HL-60 (cell line): ENCODE measurements at regions not wholly inside any gene's neighbourhood (a gene's known extent, or its start where the extent isn't known, plus 50 kb on each side); places are given as distances from the start of the nearest gene placed in this dataset.
"Not testable (repeated sequence)": the region's sequence is repeated elsewhere in the genome, so short reads cannot be mapped to it uniquely, and the experiment has no call there.

Experiments used
- DNase-seq, 2 experiments: peaks; one replicate each; pipeline ENCODE4 v3.0.0-alpha.2; 2010 to 2020; ENCODE audit warnings: low read depth in 1 of 2, low spot score in 1 of 2
- H3K27ac ChIP-seq: fragments of 250-450 bp; sonication (Bioruptor Pico); replicated peaks from 2 replicates; pipeline ENCODE4 v1.5.1; 2020; ENCODE audit warnings: mild to moderate bottlenecking, moderate library complexity
- H3K27me3 ChIP-seq: fragments of 250-450 bp; sonication (Bioruptor Pico); 2 replicates; pipeline ENCODE4 v1.5.1; 2021; ENCODE audit warnings: mild to moderate bottlenecking, moderate library complexity; ENCODE audit not compliant: insufficient read depth, poor library complexity, severe bottlenecking
- H3K4me3 ChIP-seq: replicated peaks from 2 replicates; pipeline ENCODE4 v1.5.1; 2011; ENCODE audit warnings: mild to moderate bottlenecking, control low read depth, low read length; ENCODE audit not compliant: insufficient read depth
- GABPA ChIP-seq: IDR thresholded peaks from 2 replicates; pipeline ENCODE4 v1.6.1; 2012; ENCODE audit warnings: low read depth
- POLR2AphosphoS5 ChIP-seq: IDR thresholded peaks from 2 replicates; pipeline ENCODE4 v1.6.1; 2012; ENCODE audit warnings: low read depth
- SPI1 ChIP-seq: IDR thresholded peaks from 2 replicates; pipeline ENCODE4 v1.6.1; 2012; ENCODE audit warnings: low read depth, mild to moderate bottlenecking, borderline replicate concordance
- TF ChIP-seq, protein P1 (sequence below): IDR thresholded peaks from 2 replicates; pipeline ENCODE4 v1.6.1; 2012; ENCODE audit warnings: low read depth; ENCODE audit not compliant: insufficient replicate concordance
- TF ChIP-seq, protein P2 (sequence below): IDR thresholded peaks from one replicate; pipeline ENCODE4 v1.5.1; 2011; ENCODE audit warnings: low read length, control low read depth, inconsistent platforms; ENCODE audit not compliant: insufficient read depth

DNA sequence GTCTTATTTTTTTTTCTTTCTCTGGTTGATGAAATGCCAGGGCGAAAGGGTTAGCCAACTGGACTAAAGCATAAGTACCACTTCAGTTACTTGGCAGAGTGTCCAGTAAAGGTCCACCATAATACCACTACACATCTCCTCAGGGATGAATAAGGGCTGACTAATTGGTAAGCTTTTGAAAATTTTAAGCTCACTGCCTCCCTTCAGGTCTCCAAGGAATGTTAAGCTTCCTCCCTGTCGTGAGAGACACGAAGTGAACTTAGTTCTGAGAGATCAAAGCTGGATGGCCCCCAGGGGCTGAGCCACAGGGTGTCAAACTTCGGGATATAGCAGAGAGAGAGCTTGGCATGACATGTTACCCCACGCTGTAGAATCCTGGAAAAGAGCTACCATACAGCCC lies 111.4 kb downstream of the VSIG4 start:
- Histone ChIP-seq H3K27ac (no peak overlapping the region), H3K4me3 (no peak overlapping the region), H3K27me3 (no peaks in the 10 kb centered on the region)
- TF ChIP-seq, protein P1, sequence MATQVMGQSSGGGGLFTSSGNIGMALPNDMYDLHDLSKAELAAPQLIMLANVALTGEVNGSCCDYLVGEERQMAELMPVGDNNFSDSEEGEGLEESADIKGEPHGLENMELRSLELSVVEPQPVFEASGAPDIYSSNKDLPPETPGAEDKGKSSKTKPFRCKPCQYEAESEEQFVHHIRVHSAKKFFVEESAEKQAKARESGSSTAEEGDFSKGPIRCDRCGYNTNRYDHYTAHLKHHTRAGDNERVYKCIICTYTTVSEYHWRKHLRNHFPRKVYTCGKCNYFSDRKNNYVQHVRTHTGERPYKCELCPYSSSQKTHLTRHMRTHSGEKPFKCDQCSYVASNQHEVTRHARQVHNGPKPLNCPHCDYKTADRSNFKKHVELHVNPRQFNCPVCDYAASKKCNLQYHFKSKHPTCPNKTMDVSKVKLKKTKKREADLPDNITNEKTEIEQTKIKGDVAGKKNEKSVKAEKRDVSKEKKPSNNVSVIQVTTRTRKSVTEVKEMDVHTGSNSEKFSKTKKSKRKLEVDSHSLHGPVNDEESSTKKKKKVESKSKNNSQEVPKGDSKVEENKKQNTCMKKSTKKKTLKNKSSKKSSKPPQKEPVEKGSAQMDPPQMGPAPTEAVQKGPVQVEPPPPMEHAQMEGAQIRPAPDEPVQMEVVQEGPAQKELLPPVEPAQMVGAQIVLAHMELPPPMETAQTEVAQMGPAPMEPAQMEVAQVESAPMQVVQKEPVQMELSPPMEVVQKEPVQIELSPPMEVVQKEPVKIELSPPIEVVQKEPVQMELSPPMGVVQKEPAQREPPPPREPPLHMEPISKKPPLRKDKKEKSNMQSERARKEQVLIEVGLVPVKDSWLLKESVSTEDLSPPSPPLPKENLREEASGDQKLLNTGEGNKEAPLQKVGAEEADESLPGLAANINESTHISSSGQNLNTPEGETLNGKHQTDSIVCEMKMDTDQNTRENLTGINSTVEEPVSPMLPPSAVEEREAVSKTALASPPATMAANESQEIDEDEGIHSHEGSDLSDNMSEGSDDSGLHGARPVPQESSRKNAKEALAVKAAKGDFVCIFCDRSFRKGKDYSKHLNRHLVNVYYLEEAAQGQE, result no peak
- TF ChIP-seq POLR2AphosphoS5, result no peak
- no peak for DNase-seq

DNA sequence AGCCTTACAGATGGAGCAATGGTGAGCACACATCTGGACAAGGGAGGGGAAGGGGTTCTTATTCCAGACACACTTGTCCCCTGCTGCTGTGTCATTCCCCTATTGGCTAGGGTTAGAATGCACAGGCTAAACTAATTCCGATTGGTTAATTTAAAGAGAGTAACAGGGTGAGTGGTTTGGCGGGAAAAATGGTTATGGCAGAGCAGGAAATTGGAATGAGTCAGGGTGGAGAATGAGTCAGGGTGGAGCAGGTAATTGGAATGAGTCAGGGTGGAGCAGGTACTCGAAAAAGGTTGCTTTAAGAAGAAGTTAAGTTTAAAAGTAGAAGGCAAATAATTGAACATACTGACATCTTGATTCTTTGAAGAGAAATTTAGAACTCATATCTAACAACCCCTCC lies 112.5 kb downstream of the VSIG4 start:
- H3K27me3 ChIP-seq, H3K27ac ChIP-seq, DNase-seq, H3K4me3 ChIP-seq: not testable (repeated sequence)

DNA sequence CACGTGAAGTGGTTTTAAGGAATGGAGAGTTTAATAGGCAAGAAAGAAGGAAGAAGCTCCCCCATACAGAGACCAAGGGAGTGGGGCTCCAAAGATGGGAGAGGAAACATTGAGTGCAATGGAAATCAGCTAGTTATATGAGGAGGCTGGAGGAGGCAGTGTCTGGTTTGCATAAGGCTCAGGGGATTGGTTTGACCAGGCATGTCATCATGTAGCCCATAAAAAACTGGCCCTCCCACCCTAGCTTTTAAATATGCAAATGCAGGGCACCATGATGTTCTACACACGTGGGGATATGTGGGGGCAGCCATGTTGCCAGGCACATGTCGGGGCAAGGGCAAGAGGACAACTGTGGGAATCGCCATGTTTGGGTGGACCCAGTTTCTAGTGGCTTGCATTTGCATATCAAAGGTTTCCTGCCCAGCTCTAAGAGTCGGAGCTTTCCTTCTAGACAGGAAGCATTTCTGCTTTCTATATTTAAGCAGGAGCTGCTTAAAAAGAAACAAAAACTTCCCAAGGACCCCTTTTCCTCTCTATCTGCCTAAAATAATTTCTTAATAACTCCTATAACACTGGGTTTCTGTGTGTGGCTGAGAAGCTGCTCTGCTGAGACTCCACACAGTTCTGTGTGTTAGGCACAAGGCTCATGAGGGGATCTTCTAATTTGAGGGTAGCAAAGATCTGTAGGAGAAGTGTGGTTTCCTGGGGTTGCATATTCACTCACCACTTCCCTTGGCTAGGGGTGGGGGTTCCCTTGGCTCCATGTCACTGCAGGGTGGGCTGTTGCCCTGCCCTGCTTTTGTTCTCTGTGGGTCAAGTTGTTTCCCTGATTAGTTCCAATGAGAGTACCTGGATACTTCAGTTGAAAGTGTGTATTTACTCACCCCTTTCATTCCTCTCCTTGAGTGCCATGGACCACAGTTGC lies 113.5 kb downstream of the VSIG4 start:
- TF ChIP-seq SPI1 (no peak), POLR2AphosphoS5 (peak; percentile 44; the same call in 1 of the 2 replicates)
- TF ChIP-seq, protein P1, result no peak
- TF ChIP-seq, protein P2, sequence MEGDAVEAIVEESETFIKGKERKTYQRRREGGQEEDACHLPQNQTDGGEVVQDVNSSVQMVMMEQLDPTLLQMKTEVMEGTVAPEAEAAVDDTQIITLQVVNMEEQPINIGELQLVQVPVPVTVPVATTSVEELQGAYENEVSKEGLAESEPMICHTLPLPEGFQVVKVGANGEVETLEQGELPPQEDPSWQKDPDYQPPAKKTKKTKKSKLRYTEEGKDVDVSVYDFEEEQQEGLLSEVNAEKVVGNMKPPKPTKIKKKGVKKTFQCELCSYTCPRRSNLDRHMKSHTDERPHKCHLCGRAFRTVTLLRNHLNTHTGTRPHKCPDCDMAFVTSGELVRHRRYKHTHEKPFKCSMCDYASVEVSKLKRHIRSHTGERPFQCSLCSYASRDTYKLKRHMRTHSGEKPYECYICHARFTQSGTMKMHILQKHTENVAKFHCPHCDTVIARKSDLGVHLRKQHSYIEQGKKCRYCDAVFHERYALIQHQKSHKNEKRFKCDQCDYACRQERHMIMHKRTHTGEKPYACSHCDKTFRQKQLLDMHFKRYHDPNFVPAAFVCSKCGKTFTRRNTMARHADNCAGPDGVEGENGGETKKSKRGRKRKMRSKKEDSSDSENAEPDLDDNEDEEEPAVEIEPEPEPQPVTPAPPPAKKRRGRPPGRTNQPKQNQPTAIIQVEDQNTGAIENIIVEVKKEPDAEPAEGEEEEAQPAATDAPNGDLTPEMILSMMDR, result no peak
- Histone ChIP-seq H3K27ac (peak overlapping the region; percentile 84), H3K27me3 (no peaks in the 10 kb centered on the region), H3K4me3 (peak overlapping the region; percentile 3)
- peak; percentile 41 to 82 for DNase-seq

DNA sequence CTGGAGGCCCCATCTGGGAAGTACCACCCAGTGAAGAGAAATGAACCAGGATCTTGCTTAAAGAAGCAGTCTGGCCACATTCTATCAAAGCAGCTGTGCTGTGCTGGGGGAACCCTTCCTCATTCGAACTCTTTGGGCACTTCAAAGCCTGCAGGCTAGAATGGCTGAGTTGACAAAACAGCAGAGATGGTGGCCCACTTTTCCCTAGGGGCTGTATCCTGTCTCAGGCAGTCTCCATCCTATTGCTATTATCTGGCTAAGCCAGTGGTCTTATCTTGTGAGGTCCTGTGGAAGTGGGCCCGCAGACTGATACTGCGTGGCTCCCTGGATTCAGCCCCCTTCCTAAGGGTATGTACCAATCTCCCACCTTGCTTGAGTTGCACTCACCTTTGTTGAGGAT lies 114.3 kb downstream of the VSIG4 start:
- Histone ChIP-seq H3K27ac (peak overlapping the region; percentile 84), H3K4me3 (peak overlapping the region; percentile 3), H3K27me3 (no peaks in the 10 kb centered on the region)
- DNase-seq, result peak in 1 of 2 experiments; percentile 26
- TF ChIP-seq SPI1, result no peak
- TF ChIP-seq, protein P2, result no peak
- no peak for TF ChIP-seq GABPA

DNA sequence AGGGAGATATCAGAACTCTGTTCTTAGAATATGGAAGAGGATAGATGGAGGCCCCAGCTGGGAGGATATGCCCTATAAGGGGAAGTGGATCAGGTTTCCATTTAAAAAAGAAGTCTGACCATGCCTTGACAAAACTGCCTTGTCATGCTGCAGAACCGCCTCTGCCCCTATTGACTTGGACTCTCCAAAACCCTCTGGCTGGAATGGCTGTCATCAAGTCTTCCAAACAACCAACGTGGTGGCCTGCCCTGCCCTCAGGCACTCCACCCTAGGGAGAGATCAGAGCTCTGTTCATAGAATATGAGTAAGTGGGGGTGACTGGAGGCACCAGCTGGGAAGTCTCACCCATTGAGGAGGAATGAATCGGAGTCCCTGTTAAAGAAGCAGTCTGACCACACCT lies 114.9 kb downstream of the VSIG4 start:
- TF ChIP-seq POLR2AphosphoS5, result no peak
- no peak for TF ChIP-seq GABPA
- TF ChIP-seq, protein P1, result no peak
- TF ChIP-seq, protein P2, result no peak
- TF ChIP-seq SPI1, result peak; percentile 77
- peak overlapping the region; percentile 84 for H3K27ac ChIP-seq
- DNase-seq, result peak in 1 of 2 experiments; percentile 58
- peak overlapping the region; percentile 4; the same call in 1 of the 2 replicates for H3K4me3 ChIP-seq
- no peaks in the 10 kb centered on the region for H3K27me3 ChIP-seq
